ENCODE measurements at regions not wholly inside any gene's neighbourhood (a gene's known extent, or its start where the extent isn't known, plus 50 kb on each side); places are given as distances from the start of the nearest gene placed in this dataset.

- TF ChIP-seq GATA2 (IDR thresholded peaks at IDR 0.05; ENCODE audit: low read depth, low read length) (peak; percentile 29), GATA3 (IDR thresholded peaks at IDR 0.05; ENCODE audit: low read depth, low read length) (no peak)
Measured at GRCh38 chr4:1490654-1491327, 84.5 kb upstream of the NKX1-1 start.

Data from SH-SY5Y (cell line).